Fibroblast of lung (primary cell): ENCODE measurements at regions not wholly inside any gene's neighbourhood (a gene's known extent, or its start where the extent isn't known, plus 50 kb on each side); places are given as distances from the start of the nearest gene placed in this dataset.
A peak's percentile ranks its signal among the peaks of the same experiment; 100 is the strongest.

ENCODE experiments used
- DNase-seq, 2 donors: peaks; one replicate each; pipeline versions ENCODE4 v3.0.0 to v3.0.0-alpha.2; 2010; ENCODE audit warnings: low read depth in 2 of 2
- H2AFZ ChIP-seq: 2 replicates; pipeline ENCODE4 v1.5.1; 2012; ENCODE audit warnings: low read length, control low read depth, inconsistent platforms
- H3K27ac ChIP-seq: 2 replicates; pipeline ENCODE4 v1.5.1; 2011; ENCODE audit warnings: low read length, control low read depth; ENCODE audit not compliant: insufficient read depth
- H3K27me3 ChIP-seq: 2 replicates; pipeline ENCODE4 v1.5.1; 2011; ENCODE audit warnings: mild to moderate bottlenecking, low read length; ENCODE audit not compliant: control insufficient read depth, insufficient read depth
- H3K36me3 ChIP-seq: 2 replicates; pipeline ENCODE4 v1.5.1; 2011; ENCODE audit warnings: low read length; ENCODE audit not compliant: control insufficient read depth, insufficient read depth
- H3K4me1 ChIP-seq: 2 replicates; pipeline ENCODE4 v1.5.1; 2011; ENCODE audit warnings: low read length; ENCODE audit not compliant: control insufficient read depth, insufficient read depth; ENCODE audit errors: extremely low read depth
- H3K4me2 ChIP-seq: 2 replicates; pipeline ENCODE4 v1.5.1; 2011; ENCODE audit warnings: low read length, control low read depth; ENCODE audit not compliant: insufficient read depth; ENCODE audit errors: extremely low read depth
- H3K4me3 ChIP-seq, 4 experiments: fragments of 200-600 bp in 1 of 4; sonication (generic) in 1 of 4; replicated peaks in 1 of 4; 2 replicates each; pipeline ENCODE4 v1.5.1; 2011 to 2016; ENCODE audit warnings: low read length in 4 of 4, low read depth in 3 of 4, mild to moderate bottlenecking in 3 of 4, control low read depth in 2 of 4, inconsistent platforms in 1 of 4, mixed read lengths in 1 of 4; ENCODE audit not compliant: insufficient read depth in 1 of 4; ENCODE audit errors: control extremely low read depth in 1 of 4
- H3K79me2 ChIP-seq: 2 replicates; pipeline ENCODE4 v1.5.1; 2012; ENCODE audit warnings: mild to moderate bottlenecking, low read length, inconsistent platforms; ENCODE audit not compliant: control insufficient read depth, insufficient read depth
- H3K9ac ChIP-seq: 2 replicates; pipeline ENCODE4 v1.5.1; 2011; ENCODE audit warnings: mild to moderate bottlenecking, low read length, control low read depth; ENCODE audit not compliant: insufficient read depth
- H3K9me3 ChIP-seq: 2 replicates; pipeline ENCODE4 v1.5.1; 2012; ENCODE audit warnings: low read depth, low read length; ENCODE audit not compliant: control insufficient read depth, insufficient read depth
- H4K20me1 ChIP-seq: 2 replicates; pipeline ENCODE4 v1.5.1; 2011; ENCODE audit warnings: low read length; ENCODE audit not compliant: control insufficient read depth, insufficient read depth; ENCODE audit errors: extremely low read depth
- EZH2 ChIP-seq: IDR thresholded peaks from 2 replicates; pipeline ENCODE4 v1.5.1; 2012; ENCODE audit warnings: low read length, control low read depth, mild to moderate bottlenecking; ENCODE audit errors: missing control alignments
- TF ChIP-seq, protein P1 (sequence below), 2 donors: IDR thresholded peaks in 1 of 2; conservative IDR thresholded peaks in 1 of 2; 1 replicate in 1 of 2; 2 replicates in 1 of 2; pipeline ENCODE4 v1.5.1; 2011 to 2012; ENCODE audit warnings: low read length in 2 of 2, control low read depth in 1 of 2, inconsistent platforms in 1 of 2, low read depth in 1 of 2, mild to moderate bottlenecking in 1 of 2

DNA sequence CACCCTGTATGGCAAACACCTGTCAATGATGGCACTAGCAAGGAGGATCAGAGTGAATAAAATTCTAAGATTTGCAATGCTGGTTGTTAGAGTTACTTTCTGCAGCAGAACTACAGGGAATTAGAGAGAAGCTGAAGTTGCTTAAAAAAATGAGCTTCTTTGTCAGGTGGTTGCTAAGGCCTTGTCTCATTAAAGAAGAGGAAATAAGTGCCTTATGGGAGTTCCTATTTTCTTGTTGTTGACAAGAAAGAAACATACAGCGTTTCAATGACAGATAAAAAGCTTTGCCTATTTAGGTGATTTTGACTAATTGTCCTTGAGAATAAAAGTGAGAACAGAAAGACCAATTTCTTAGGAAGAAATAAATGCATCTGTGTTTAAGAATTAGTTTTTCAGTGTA is 106.0 kb upstream of the ARHGAP24 start:
- TF ChIP-seq EZH2: no peak
- TF ChIP-seq, protein P1, sequence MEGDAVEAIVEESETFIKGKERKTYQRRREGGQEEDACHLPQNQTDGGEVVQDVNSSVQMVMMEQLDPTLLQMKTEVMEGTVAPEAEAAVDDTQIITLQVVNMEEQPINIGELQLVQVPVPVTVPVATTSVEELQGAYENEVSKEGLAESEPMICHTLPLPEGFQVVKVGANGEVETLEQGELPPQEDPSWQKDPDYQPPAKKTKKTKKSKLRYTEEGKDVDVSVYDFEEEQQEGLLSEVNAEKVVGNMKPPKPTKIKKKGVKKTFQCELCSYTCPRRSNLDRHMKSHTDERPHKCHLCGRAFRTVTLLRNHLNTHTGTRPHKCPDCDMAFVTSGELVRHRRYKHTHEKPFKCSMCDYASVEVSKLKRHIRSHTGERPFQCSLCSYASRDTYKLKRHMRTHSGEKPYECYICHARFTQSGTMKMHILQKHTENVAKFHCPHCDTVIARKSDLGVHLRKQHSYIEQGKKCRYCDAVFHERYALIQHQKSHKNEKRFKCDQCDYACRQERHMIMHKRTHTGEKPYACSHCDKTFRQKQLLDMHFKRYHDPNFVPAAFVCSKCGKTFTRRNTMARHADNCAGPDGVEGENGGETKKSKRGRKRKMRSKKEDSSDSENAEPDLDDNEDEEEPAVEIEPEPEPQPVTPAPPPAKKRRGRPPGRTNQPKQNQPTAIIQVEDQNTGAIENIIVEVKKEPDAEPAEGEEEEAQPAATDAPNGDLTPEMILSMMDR (conservative IDR thresholded peaks at IDR 0.05 in 1 of 2, IDR thresholded peaks at IDR 0.05 in 1 of 2; ENCODE audit: low read depth in 1 of 2, low read length in 2 of 2): no peak
- DNase-seq: no peak
- no peak overlapping the region for H3K4me3 ChIP-seq
- H4K20me1 ChIP-seq: no peaks in the 10 kb centered on the region
- no peaks in the 10 kb centered on the region for H3K36me3 ChIP-seq
- no peak overlapping the region for H3K4me2 ChIP-seq
- H3K4me1 ChIP-seq: no peaks in the 10 kb centered on the region
- no peaks in the 10 kb centered on the region for H3K79me2 ChIP-seq
- H3K9ac ChIP-seq: no peak overlapping the region
- H3K27me3 ChIP-seq: no peaks in the 10 kb centered on the region
- H2AFZ ChIP-seq: no peak overlapping the region
- no peaks in the 10 kb centered on the region for H3K9me3 ChIP-seq
- H3K27ac ChIP-seq: no peak overlapping the region

DNA sequence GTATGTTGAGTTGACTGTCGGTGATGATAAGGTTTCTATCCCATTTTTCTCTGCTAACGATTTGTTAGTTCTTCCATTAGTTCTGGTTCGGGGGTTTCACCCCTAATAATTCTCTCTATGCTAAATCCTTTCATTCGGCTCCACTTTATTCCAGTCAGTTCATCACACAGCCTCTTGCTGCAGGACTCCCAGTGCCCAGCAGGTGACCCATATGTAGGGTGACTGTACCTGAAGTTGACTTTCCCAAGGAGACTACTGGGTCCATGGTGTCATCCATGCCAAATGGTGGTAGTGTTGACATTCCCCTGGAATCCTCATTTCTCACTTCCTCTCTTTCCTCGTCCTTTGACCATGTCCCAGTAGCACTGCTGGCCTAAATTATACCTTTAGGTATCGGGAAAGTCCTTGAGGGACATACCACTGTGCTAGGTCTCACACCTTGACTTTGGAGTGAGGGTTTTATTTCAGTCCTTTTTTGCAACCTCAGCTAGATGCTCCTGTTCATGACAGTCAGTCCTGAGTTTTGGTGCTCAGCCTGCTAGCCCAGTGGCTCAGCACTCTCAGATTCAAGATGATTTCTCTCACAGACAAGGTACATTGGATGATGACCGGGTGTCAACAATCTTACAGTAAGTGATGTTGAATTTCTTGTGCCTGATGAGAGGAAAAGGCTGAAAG is 105.1 kb upstream of the ARHGAP24 start:
- Histone ChIP-seq H2AFZ (no peak overlapping the region), H3K79me2 (no peaks in the 10 kb centered on the region), H3K27me3 (no peaks in the 10 kb centered on the region), H3K27ac (no peak overlapping the region), H3K4me2 (no peak overlapping the region), H3K9me3 (no peaks in the 10 kb centered on the region), H3K4me3 (no peak overlapping the region), H3K4me1 (no peaks in the 10 kb centered on the region), H3K9ac (no peak overlapping the region), H4K20me1 (no peaks in the 10 kb centered on the region), H3K36me3 (no peaks in the 10 kb centered on the region)
- no peak for TF ChIP-seq EZH2
- TF ChIP-seq, protein P1 (conservative IDR thresholded peaks at IDR 0.05 in 1 of 2, IDR thresholded peaks at IDR 0.05 in 1 of 2; ENCODE audit: low read depth in 1 of 2, low read length in 2 of 2): no peak
- no peak for DNase-seq

DNA sequence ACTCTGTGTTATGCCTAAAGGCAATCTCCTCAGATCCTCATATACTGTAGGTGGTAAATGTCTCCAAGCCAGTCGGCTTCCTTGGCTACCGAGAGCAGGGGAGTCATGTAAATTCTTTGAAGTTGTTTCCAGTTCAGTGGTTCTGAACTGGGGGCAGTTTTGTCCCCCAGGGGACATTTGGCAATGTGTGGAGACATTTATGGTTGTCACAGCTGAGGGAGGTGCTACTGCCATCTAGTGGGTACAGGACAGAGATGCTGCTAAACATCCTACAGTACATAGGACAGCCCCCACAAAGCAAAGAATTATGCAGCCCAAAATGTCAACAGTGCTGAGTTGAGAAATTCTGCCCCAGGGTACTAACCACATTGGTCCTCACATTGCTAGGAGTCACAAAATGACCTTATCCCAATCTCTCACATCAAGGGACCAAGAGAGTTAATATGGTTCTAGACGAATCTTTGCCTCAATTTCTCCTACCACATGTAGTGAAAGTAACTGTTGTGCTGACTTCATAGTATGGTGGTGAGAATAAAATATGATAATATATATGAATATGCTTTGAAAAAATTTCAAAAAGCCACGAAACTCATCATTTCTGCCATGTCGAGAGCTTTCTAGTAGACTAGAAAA is 104.4 kb upstream of the ARHGAP24 start:
- H3K36me3 ChIP-seq: no peaks in the 10 kb centered on the region
- H3K27me3 ChIP-seq: no peaks in the 10 kb centered on the region
- no peaks in the 10 kb centered on the region for H3K79me2 ChIP-seq
- no peak overlapping the region for H3K9ac ChIP-seq
- H3K9me3 ChIP-seq: no peaks in the 10 kb centered on the region
- TF ChIP-seq EZH2: no peak
- TF ChIP-seq, protein P1 (conservative IDR thresholded peaks at IDR 0.05 in 1 of 2, IDR thresholded peaks at IDR 0.05 in 1 of 2; ENCODE audit: low read depth in 1 of 2, low read length in 2 of 2): peak; percentile 78 to 89
- no peak overlapping the region for H3K4me2 ChIP-seq
- no peak overlapping the region for H2AFZ ChIP-seq
- DNase-seq: peak; percentile 20 to 53
- H3K27ac ChIP-seq: no peak overlapping the region
- H3K4me3 ChIP-seq: no peak overlapping the region
- H4K20me1 ChIP-seq: no peaks in the 10 kb centered on the region
- no peaks in the 10 kb centered on the region for H3K4me1 ChIP-seq
